GM12878 (cell line): ENCODE measurements at regions not wholly inside any gene's neighbourhood (a gene's known extent, or its start where the extent isn't known, plus 50 kb on each side); places are given as distances from the start of the nearest gene placed in this dataset.

Source experiments
- ATAC-seq: fragments of 200-7000 bp; cut with Tn5 transposase; 3 replicates; pipeline ENCODE4 v1.9.1; 2020; ENCODE audit warnings: mild to moderate bottlenecking, moderate library complexity
- BruUV-seq: library from RNA; stranded (reverse); fragments of 400-500 nt; replicated peaks from 2 replicates; lab custom pipeline; 2021; lab: Mats Ljungman, UMichigan
- CTCF ChIA-PET: fragments of 300-600 bp; sonication (Branson Sonifier 250); formaldehyde crosslinking; extraction: SDS; loops from one replicate; lab custom pipeline; 2021; ENCODE audit warnings: inconsistent platforms; lab: Yijun Ruan, JAX
- POLR2A ChIA-PET: fragments of 350-600 bp; formaldehyde crosslinking; extraction: SDS; loops from one replicate; lab custom pipeline; 2021; ENCODE audit warnings: inconsistent platforms; lab: Charles Lee
- RAD21 ChIA-PET: fragments of 300-600 bp; sonication (Branson Sonifier 250); formaldehyde crosslinking; loops from one replicate; lab custom pipeline; 2023; ENCODE audit warnings: antibody characterized with exemption; ENCODE audit not compliant: unreplicated experiment; lab: Charles Lee
- SMC1A ChIA-PET: fragments of 300-600 bp; sonication (Branson Sonifier 250); formaldehyde crosslinking; loops from one replicate; lab custom pipeline; 2023; ENCODE audit not compliant: unreplicated experiment, uncharacterized antibody; lab: Charles Lee
- DNase-seq: peaks from one replicate; pipeline ENCODE4 v3.0.0-alpha.2; 2011; ENCODE audit warnings: low read depth, low spot score
- FAIRE-seq: peaks from 3 replicates; lab custom pipeline; 2011; peaks lifted over from hg19 to GRCh38; lab: Jason Lieb, UNC
- H2AFZ ChIP-seq: 2 replicates; pipeline ENCODE4 v1.6.0; 2011; ENCODE audit warnings: low read depth, low read length, control low read depth; ENCODE audit not compliant: control insufficient read depth
- H3K27ac ChIP-seq: 2 replicates; pipeline ENCODE4 v1.5.1; 2011; ENCODE audit warnings: control low read depth; ENCODE audit not compliant: control insufficient read depth, insufficient read depth
- H3K27me3 ChIP-seq, 2 experiments: replicated peaks in 1 of 2; 2 replicates each; pipeline versions ENCODE4 v1.6.0 to v1.6.1; 2011; ENCODE audit warnings: low read length in 1 of 2; ENCODE audit not compliant: control insufficient read depth in 2 of 2, insufficient read depth in 2 of 2
- H3K36me3 ChIP-seq, 2 experiments: 2 replicates each; pipeline ENCODE4 v1.5.1; 2011; ENCODE audit warnings: low read length in 1 of 2; ENCODE audit not compliant: control insufficient read depth in 2 of 2, insufficient read depth in 2 of 2
- H3K4me1 ChIP-seq: 2 replicates; pipeline ENCODE4 v1.6.1; 2011; ENCODE audit warnings: mild to moderate bottlenecking, low read length, moderate library complexity, mixed read lengths; ENCODE audit not compliant: control insufficient read depth, insufficient read depth
- H3K4me2 ChIP-seq: 2 replicates; pipeline ENCODE4 v1.6.0; 2011; ENCODE audit warnings: control low read depth; ENCODE audit not compliant: control insufficient read depth, insufficient read depth
- H3K4me3 ChIP-seq: fragments of 200-600 bp; sonication (generic); 2 replicates; pipeline ENCODE4 v1.5.1; 2016
- H3K79me2 ChIP-seq: 2 replicates; pipeline ENCODE4 v1.6.0; 2011; ENCODE audit warnings: low read length; ENCODE audit not compliant: control insufficient read depth, insufficient read depth
- H3K9ac ChIP-seq: 2 replicates; pipeline ENCODE4 v1.8.0; 2011; ENCODE audit warnings: low read length, control low read depth, mixed read lengths; ENCODE audit not compliant: control insufficient read depth, insufficient read depth
- H3K9me3 ChIP-seq: replicated peaks from 3 replicates; pipeline ENCODE4 v1.5.1; 2011; ENCODE audit warnings: mild to moderate bottlenecking, low read length; ENCODE audit not compliant: control insufficient read depth, insufficient read depth
- H4K20me1 ChIP-seq: 2 replicates; pipeline ENCODE4 v1.6.0; 2011; ENCODE audit not compliant: control insufficient read depth, insufficient read depth
- ATF7 ChIP-seq: fragments of 450-650 bp; IDR thresholded peaks from 2 replicates; pipeline ENCODE4 v1.6.1; 2016; ENCODE audit warnings: low read depth, mild to moderate bottlenecking
- BCL11A ChIP-seq: IDR thresholded peaks from 2 replicates; pipeline ENCODE4 v1.6.1; 2011; ENCODE audit warnings: low read depth, low read length
- E4F1 ChIP-seq: fragments of 450-650 bp; IDR thresholded peaks from 2 replicates; pipeline ENCODE4 v1.6.1; 2018; ENCODE audit warnings: borderline replicate concordance, mild to moderate bottlenecking; ENCODE audit not compliant: partially characterized antibody
- GABPA ChIP-seq: IDR thresholded peaks from 2 replicates; pipeline ENCODE4 v1.6.1; 2014; ENCODE audit warnings: antibody characterized with exemption, low read depth, mild to moderate bottlenecking, inconsistent platforms
- HDAC6 ChIP-seq: fragments of 200-600 bp; sonication (generic); IDR thresholded peaks from one replicate; pipeline ENCODE4 v1.8.0; 2017; ENCODE audit warnings: antibody characterized with exemption; ENCODE audit not compliant: unreplicated experiment
- MEF2B ChIP-seq: fragments of 450-650 bp; IDR thresholded peaks from 2 replicates; pipeline ENCODE4 v1.6.1; 2018; ENCODE audit warnings: mild to moderate bottlenecking, moderate library complexity; ENCODE audit not compliant: partially characterized antibody, poor library complexity, severe bottlenecking
- NFYB ChIP-seq: IDR thresholded peaks from 2 replicates; pipeline ENCODE4 v1.6.1; 2011; ENCODE audit warnings: low read depth, mild to moderate bottlenecking, low read length, improper control_type of control experiment, moderate library complexity; ENCODE audit not compliant: insufficient read depth
- PKNOX1 ChIP-seq: fragments of 450-650 bp; IDR thresholded peaks from 2 replicates; pipeline ENCODE4 v1.6.1; 2016; ENCODE audit warnings: mild to moderate bottlenecking
- SMAD1 ChIP-seq: fragments of 450-650 bp; IDR thresholded peaks from 2 replicates; pipeline ENCODE4 v1.6.1; 2018; ENCODE audit warnings: mild to moderate bottlenecking, low read depth; ENCODE audit not compliant: partially characterized antibody
- ZZZ3 ChIP-seq: IDR thresholded peaks from 2 replicates; pipeline ENCODE4 v1.6.1; 2011; ENCODE audit warnings: low read depth; ENCODE audit not compliant: control insufficient read depth, insufficient read length
- whole genome bisulfite sequencing: methylation state at CpG from one replicate; pipeline ENCODE4 v1.1.6; 2016; ENCODE audit warnings: low lambda C conversion rate; ENCODE audit not compliant: insufficient replicate concordance, insufficient coverage; ENCODE audit errors: missing lambda C conversion rate; 5-methylcytosine and 5-hydroxymethylcytosine counted together
- in situ Hi-C: fragments of 300-500 bp; cut with MboI; formaldehyde crosslinking; loops from 9 replicates; pipeline ENCODE4 v1.14.3; 2018; ENCODE audit warnings: mixed read lengths
- intact Hi-C: fragments of 100-400 bp; cut with micrococcal nuclease; formaldehyde crosslinking; loops from one replicate; pipeline ENCODE4 v1.14.2; 2022; ENCODE audit not compliant: unreplicated experiment
- TF ChIP-seq, protein P1 (sequence below): fragments of 450-650 bp; IDR thresholded peaks from 2 replicates; pipeline ENCODE4 v1.6.1; 2017; ENCODE audit warnings: mild to moderate bottlenecking, moderate library complexity
- TF ChIP-seq, protein P2 (sequence below): fragments of 450-650 bp; IDR thresholded peaks from 2 replicates; pipeline ENCODE4 v1.6.1; 2014; ENCODE audit warnings: mild to moderate bottlenecking

GRCh38 chr9:129240581-129241211 lies 62.6 kb upstream of the IER5L start (continued):
- TF ChIP-seq, protein P1, sequence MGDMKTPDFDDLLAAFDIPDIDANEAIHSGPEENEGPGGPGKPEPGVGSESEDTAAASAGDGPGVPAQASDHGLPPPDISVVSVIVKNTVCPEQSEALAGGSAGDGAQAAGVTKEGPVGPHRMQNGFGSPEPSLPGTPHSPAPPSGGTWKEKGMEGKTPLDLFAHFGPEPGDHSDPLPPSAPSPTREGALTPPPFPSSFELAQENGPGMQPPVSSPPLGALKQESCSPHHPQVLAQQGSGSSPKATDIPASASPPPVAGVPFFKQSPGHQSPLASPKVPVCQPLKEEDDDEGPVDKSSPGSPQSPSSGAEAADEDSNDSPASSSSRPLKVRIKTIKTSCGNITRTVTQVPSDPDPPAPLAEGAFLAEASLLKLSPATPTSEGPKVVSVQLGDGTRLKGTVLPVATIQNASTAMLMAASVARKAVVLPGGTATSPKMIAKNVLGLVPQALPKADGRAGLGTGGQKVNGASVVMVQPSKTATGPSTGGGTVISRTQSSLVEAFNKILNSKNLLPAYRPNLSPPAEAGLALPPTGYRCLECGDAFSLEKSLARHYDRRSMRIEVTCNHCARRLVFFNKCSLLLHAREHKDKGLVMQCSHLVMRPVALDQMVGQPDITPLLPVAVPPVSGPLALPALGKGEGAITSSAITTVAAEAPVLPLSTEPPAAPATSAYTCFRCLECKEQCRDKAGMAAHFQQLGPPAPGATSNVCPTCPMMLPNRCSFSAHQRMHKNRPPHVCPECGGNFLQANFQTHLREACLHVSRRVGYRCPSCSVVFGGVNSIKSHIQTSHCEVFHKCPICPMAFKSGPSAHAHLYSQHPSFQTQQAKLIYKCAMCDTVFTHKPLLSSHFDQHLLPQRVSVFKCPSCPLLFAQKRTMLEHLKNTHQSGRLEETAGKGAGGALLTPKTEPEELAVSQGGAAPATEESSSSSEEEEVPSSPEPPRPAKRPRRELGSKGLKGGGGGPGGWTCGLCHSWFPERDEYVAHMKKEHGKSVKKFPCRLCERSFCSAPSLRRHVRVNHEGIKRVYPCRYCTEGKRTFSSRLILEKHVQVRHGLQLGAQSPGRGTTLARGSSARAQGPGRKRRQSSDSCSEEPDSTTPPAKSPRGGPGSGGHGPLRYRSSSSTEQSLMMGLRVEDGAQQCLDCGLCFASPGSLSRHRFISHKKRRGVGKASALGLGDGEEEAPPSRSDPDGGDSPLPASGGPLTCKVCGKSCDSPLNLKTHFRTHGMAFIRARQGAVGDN, result no peak
- TF ChIP-seq, protein P2, sequence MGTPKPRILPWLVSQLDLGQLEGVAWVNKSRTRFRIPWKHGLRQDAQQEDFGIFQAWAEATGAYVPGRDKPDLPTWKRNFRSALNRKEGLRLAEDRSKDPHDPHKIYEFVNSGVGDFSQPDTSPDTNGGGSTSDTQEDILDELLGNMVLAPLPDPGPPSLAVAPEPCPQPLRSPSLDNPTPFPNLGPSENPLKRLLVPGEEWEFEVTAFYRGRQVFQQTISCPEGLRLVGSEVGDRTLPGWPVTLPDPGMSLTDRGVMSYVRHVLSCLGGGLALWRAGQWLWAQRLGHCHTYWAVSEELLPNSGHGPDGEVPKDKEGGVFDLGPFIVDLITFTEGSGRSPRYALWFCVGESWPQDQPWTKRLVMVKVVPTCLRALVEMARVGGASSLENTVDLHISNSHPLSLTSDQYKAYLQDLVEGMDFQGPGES, result no peak

- Histone ChIP-seq H4K20me1 (no peaks in the 10 kb centered on the region), H3K4me2 (no peak overlapping the region), H3K79me2 (no peaks in the 10 kb centered on the region), H3K4me1 (peaks cover 9% of the 10 kb centered on the region), H3K27ac (no peak overlapping the region), H3K9me3 (no peaks in the 10 kb centered on the region), H3K9ac (no peak overlapping the region), H3K27me3 (peaks cover 0 to 2% of the 10 kb centered on the region in 2 experiments; a peak in 3 of 4 replicates), H2AFZ (no peak overlapping the region), H3K36me3 (no peaks in the 10 kb centered on the region), H3K4me3 (no peak overlapping the region)
- ATAC-seq, result no peak
- intact Hi-C loops, result no loop called here
- POLR2A ChIA-PET, result interaction anchor here (0.6 kb wide), 1 partner anchor 98 kb away, joined by 3 read pairs; no protein-coding TSS in a partner anchor
- BruUV-seq, result no TSS peak
- 46% methylated on average over 10 of the region's 10 CpGs for WGBS
- in situ Hi-C loops, result no loop called here
- no peak for FAIRE-seq
- RAD21 ChIA-PET, result no interaction called here
- CTCF ChIA-PET, result interaction anchor here (0.5 kb wide), 1 partner anchor 43 kb away, joined by 3 read pairs; no protein-coding TSS in a partner anchor
- SMC1A ChIA-PET, result no interaction called here
- DNase-seq, result no peak
- TF ChIP-seq PKNOX1 (no peak), HDAC6 (no peak), NFYB (no peak), GABPA (no peak), ATF7 (no peak), MEF2B (no peak), BCL11A (no peak), E4F1 (no peak), ZZZ3 (no peak), SMAD1 (no peak)
Measured at GRCh38 chr9:129239946-129240490, 62.0 kb upstream of the IER5L start.
